Naive B cell (primary cell): ENCODE measurements at regions not wholly inside any gene's neighbourhood (a gene's known extent, or its start where the extent isn't known, plus 50 kb on each side); places are given as distances from the start of the nearest gene placed in this dataset.
A peak's percentile ranks its signal among the peaks of the same experiment; 100 is the strongest.

Source experiments
- ATAC-seq, 2 donors: fragments of 150-1000 bp; cut with Tn5 transposase; 2 replicates each; pipeline ENCODE4 v1.10.0; 2021; ENCODE audit warnings: low read depth in 2 of 2, mild to moderate bottlenecking in 2 of 2, moderate library complexity in 2 of 2
- DNase-seq: peaks from one replicate; pipeline ENCODE4 v3.0.0; 2022
- H3K27ac Mint-ChIP-seq, 6 donors: one replicate each; pipeline ENCODE4 v1.8.0; 2020 to 2022; ENCODE audit warnings: mild to moderate bottlenecking in 6 of 6, mixed read lengths in 6 of 6, moderate library complexity in 5 of 6, inconsistent platforms in 2 of 6
- H3K27me3 Mint-ChIP-seq, 3 donors: one replicate each; pipeline ENCODE4 v1.8.0; 2021 to 2022; ENCODE audit warnings: mixed read lengths in 3 of 3, mild to moderate bottlenecking in 1 of 3
- H3K36me3 Mint-ChIP-seq, 2 donors: one replicate each; pipeline ENCODE4 v1.8.0; 2020 to 2022; ENCODE audit warnings: mixed read lengths in 2 of 2, inconsistent platforms in 1 of 2, mild to moderate bottlenecking in 1 of 2
- H3K4me1 Mint-ChIP-seq, 3 donors: one replicate each; pipeline ENCODE4 v1.8.0; 2020 to 2022; ENCODE audit warnings: mixed read lengths in 3 of 3, inconsistent platforms in 1 of 3, mild to moderate bottlenecking in 1 of 3, moderate library complexity in 1 of 3
- H3K4me3 Mint-ChIP-seq, 8 donors: one replicate each; pipeline ENCODE4 v1.8.0; 2020 to 2022; ENCODE audit warnings: mild to moderate bottlenecking in 8 of 8, mixed read lengths in 8 of 8, moderate library complexity in 8 of 8, inconsistent platforms in 2 of 8
- H3K9me3 Mint-ChIP-seq, 7 donors: one replicate each; pipeline ENCODE4 v1.8.0; 2020 to 2022; ENCODE audit warnings: mixed read lengths in 7 of 7, mild to moderate bottlenecking in 5 of 7, inconsistent platforms in 2 of 7, moderate library complexity in 1 of 7

DNA sequence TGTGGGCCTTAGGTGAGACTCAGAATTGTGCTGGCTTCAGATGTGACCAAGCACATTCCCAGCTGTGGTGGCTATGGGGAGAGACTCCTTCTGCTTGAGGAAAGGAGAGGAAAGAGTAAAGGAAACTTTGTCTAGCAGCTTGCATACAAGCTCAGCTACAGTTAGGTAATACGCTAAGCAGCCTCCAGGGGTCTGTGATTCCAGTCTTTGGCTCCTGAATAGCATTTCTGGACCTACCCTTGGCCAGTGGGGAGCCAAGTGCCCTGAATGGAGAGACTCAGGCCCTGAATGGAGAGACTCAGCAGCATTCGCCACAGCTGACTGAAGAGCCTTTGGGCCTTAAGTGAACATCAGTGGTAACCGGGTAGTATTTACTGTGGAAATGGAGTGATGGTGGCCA is 227.4 kb upstream of the CDH7 start:
- H3K4me1 Mint-ChIP-seq, result no peaks in the 10 kb centered on the region
- H3K27ac Mint-ChIP-seq, result no peak overlapping the region
- no peaks in the 10 kb centered on the region for H3K27me3 Mint-ChIP-seq
- H3K4me3 Mint-ChIP-seq, result no peak overlapping the region
- ATAC-seq (no peak), DNase-seq (no peak)
- H3K9me3 Mint-ChIP-seq, result peaks cover 0 to 9% (median 0%) of the 10 kb centered on the region in 7 donors
- no peaks in the 10 kb centered on the region for H3K36me3 Mint-ChIP-seq

DNA sequence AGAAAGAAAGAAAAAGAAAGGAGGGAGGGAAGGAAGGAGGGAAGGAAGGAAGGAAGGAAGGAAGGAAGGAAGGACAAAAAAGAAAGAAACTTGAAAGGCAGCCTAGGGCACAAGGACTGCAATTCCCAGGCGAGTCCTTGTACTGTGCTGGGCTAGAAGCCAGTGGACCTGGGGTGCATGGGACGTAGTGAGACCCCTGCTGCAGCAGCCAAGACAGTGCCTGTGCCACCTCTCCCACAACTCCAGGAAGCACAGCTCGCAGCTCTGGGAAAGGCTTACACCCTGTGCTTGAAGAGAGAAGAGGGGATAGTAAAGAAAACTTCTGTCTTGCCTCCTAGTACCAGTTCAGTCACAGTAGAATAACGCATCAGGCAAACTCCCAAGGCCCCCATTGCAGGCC is 227.9 kb upstream of the CDH7 start:
- H3K27me3 Mint-ChIP-seq, result no peaks in the 10 kb centered on the region
- ATAC-seq, result no peak
- no peak overlapping the region for H3K27ac Mint-ChIP-seq
- no peak overlapping the region for H3K4me3 Mint-ChIP-seq
- DNase-seq, result no peak
- H3K36me3 Mint-ChIP-seq, result no peaks in the 10 kb centered on the region
- peaks cover 0 to 9% (median 0%) of the 10 kb centered on the region in 7 donors for H3K9me3 Mint-ChIP-seq
- H3K4me1 Mint-ChIP-seq, result no peaks in the 10 kb centered on the region

- peaks cover 0 to 4% (median 0%) of the 10 kb centered on the region in 7 donors for H3K9me3 Mint-ChIP-seq
- H3K27ac Mint-ChIP-seq, result no peak overlapping the region
- no peaks in the 10 kb centered on the region for H3K36me3 Mint-ChIP-seq
- DNase-seq (no peak), ATAC-seq (no peak)
- H3K4me3 Mint-ChIP-seq, result no peak overlapping the region
- no peaks in the 10 kb centered on the region for H3K27me3 Mint-ChIP-seq
- no peaks in the 10 kb centered on the region for H3K4me1 Mint-ChIP-seq
Observed at GRCh38 chr18:65516209-65516608, 234.6 kb upstream of the CDH7 start.

DNA sequence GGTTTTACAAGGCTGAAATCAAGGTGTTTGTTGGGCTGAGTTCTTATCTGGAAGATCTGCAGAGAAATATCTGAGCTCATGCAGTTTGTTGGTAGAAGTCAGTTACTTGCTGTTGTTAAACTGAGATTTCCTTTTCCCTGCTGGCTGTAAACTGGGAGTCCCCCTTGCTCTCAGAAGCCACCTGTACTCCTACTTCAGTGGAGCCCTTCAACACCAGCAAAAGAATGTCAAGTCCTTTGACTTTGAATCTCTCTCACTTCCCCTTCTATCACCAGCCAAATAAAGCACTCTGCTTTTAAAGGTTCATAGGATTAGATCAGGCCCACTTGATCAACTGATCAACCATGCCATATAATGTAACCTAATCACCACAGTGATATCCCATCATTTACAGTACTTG is 252.2 kb upstream of the CDH7 start:
- H3K4me3 Mint-ChIP-seq, result no peak overlapping the region
- H3K36me3 Mint-ChIP-seq, result no peaks in the 10 kb centered on the region
- H3K4me1 Mint-ChIP-seq, result no peaks in the 10 kb centered on the region
- ATAC-seq, result no peak
- no peaks in the 10 kb centered on the region for H3K27me3 Mint-ChIP-seq
- no peaks in the 10 kb centered on the region for H3K9me3 Mint-ChIP-seq
- H3K27ac Mint-ChIP-seq, result no peak overlapping the region
- DNase-seq, result no peak

DNA sequence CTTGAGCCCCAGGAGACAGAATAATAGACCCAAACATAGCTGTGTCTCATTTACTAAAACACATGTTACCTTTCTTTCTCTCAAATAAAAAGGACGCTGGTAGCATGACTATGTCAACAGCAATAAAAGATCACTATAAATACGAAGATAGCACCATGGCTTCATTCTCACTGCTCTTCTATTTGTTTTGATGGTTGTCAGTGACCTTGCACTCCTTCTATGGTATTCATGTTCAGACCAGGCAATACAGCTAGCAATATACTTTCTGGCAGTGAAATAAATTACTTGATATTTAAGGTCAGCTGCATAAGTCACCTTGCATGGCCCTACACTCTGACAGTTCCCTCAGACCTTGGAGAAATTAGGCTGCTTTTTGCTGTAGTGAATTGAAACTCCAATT is 263.2 kb upstream of the CDH7 start:
- no peak for DNase-seq
- H3K9me3 Mint-ChIP-seq, result peaks cover 0 to 2% (median 0%) of the 10 kb centered on the region in 7 donors
- no peak overlapping the region for H3K27ac Mint-ChIP-seq
- H3K36me3 Mint-ChIP-seq, result no peaks in the 10 kb centered on the region
- no peak for ATAC-seq
- H3K27me3 Mint-ChIP-seq, result no peaks in the 10 kb centered on the region
- H3K4me3 Mint-ChIP-seq, result no peak overlapping the region
- H3K4me1 Mint-ChIP-seq, result no peaks in the 10 kb centered on the region

DNA sequence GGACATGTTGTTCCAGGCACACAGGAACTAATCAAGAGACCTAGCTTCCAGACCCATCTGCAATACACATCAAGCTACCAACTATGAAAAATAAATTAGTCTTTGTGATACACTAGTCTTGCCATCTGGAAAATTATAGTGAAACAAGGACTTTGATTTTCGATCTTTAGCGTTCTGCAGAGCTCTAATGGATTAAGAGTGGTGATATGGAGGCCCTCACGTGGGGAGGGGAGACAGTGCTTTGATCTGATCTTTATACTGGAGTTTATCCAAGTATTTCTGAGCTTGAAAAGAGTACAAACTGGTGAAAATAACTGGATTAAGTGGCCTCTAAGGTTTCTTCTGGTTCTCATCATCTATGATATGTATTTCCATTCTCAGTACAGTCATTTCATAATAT is 273.4 kb upstream of the CDH7 start:
- Mint-ChIP-seq H3K36me3 (no peaks in the 10 kb centered on the region), H3K4me1 (no peaks in the 10 kb centered on the region)
- ATAC-seq, result no peak

GRCh38 chr18:65468881-65469280 is 281.9 kb upstream of the CDH7 start:
- Mint-ChIP-seq H3K27me3 (no peaks in the 10 kb centered on the region), H3K9me3 (peaks cover 0 to 6% (median 0%) of the 10 kb centered on the region in 7 donors), H3K4me1 (no peaks in the 10 kb centered on the region), H3K36me3 (no peaks in the 10 kb centered on the region), H3K27ac (no peak overlapping the region), H3K4me3 (no peak overlapping the region)
- no peak for DNase-seq
- no peak for ATAC-seq

More for the DNA sequence above, 273.4 kb upstream of the CDH7 start:
- Mint-ChIP-seq H3K27ac (no peak overlapping the region), H3K9me3 (peaks cover 0 to 8% (median 0%) of the 10 kb centered on the region in 7 donors), H3K4me3 (no peak overlapping the region), H3K27me3 (no peaks in the 10 kb centered on the region)
- no peak for DNase-seq

DNA sequence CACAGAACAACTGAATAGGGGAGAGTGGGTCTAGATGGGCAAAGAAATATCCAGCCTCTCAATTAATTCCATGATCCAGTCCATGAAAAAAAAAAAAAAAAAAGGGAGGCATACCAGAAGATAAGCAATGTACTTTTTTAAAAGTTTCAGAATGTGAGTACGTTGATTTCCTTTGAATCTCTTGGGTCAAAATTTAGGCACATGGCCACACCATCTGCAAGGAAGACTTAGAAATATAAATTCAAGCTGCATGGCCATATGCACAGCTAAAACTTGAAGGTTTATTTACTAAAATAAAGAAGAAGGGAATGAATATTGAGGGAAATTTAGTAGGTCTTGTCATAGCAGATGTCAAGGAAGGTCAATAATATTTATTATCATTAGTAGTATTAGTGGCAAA is 286.5 kb upstream of the CDH7 start:
- ATAC-seq (no peak), DNase-seq (no peak)
- no peaks in the 10 kb centered on the region for H3K36me3 Mint-ChIP-seq
- no peak overlapping the region for H3K27ac Mint-ChIP-seq
- no peaks in the 10 kb centered on the region for H3K4me1 Mint-ChIP-seq
- H3K9me3 Mint-ChIP-seq, result peaks cover 0 to 9% (median 2%) of the 10 kb centered on the region in 7 donors
- no peaks in the 10 kb centered on the region for H3K27me3 Mint-ChIP-seq
- no peak overlapping the region for H3K4me3 Mint-ChIP-seq

DNA sequence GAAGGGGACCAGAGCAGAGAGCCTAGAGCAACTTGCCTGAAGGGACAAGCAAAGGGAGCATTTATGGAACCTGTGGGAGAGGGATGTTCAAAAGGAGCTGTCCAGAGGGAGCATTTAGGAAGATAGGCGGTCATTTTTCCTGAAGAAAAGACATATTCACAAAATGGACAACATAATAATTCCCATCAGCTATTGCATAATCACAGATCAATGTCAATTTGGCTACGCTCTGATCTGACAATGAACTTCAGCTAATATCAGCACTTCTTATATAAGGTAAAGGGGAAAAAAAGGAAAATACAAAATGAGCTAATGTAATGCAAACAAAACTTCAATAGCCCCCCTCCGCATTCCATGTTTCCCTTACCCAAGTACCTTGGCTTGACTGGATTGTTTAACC is 291.1 kb upstream of the CDH7 start:
- no peaks in the 10 kb centered on the region for H3K27me3 Mint-ChIP-seq
- H3K4me3 Mint-ChIP-seq, result no peak overlapping the region
- H3K4me1 Mint-ChIP-seq, result no peaks in the 10 kb centered on the region
- ATAC-seq (no peak), DNase-seq (no peak)
- H3K27ac Mint-ChIP-seq, result no peak overlapping the region
- H3K9me3 Mint-ChIP-seq, result peaks cover 0 to 6% (median 2%) of the 10 kb centered on the region in 7 donors
- H3K36me3 Mint-ChIP-seq, result no peaks in the 10 kb centered on the region

DNA sequence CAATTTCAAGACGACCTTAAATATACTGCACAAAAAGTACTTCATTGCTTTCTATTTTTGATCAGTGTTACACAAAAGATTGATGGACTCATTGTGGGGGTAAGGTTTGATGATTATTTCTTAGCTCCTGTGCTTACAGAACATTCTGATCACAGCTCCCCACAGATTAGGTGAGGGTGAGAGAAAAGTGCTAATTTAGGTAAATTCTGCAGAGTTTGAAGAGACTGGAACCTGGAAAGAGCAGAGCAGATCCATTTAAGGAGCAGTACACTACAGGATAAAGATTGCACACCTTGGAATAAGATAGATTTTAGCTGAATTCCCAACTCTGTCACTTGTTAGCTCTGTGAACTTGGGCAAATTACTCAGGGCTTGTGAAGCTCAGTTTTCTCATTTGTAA is 291.9 kb upstream of the CDH7 start:
- H3K27me3 Mint-ChIP-seq, result no peaks in the 10 kb centered on the region
- no peaks in the 10 kb centered on the region for H3K4me1 Mint-ChIP-seq
- DNase-seq (no peak), ATAC-seq (no peak)
- H3K36me3 Mint-ChIP-seq, result no peaks in the 10 kb centered on the region
- no peak overlapping the region for H3K27ac Mint-ChIP-seq
- peaks cover 0 to 6% (median 2%) of the 10 kb centered on the region in 7 donors for H3K9me3 Mint-ChIP-seq
- H3K4me3 Mint-ChIP-seq, result no peak overlapping the region

- H3K4me1 Mint-ChIP-seq, result no peaks in the 10 kb centered on the region
- H3K27me3 Mint-ChIP-seq, result no peaks in the 10 kb centered on the region
- peaks cover 0 to 3% (median 0%) of the 10 kb centered on the region in 7 donors for H3K9me3 Mint-ChIP-seq
- no peak for DNase-seq
- H3K27ac Mint-ChIP-seq, result no peak overlapping the region
- no peak for ATAC-seq
- no peaks in the 10 kb centered on the region for H3K36me3 Mint-ChIP-seq
- no peak overlapping the region for H3K4me3 Mint-ChIP-seq
Observed at GRCh38 chr18:65439188-65439587, 311.6 kb upstream of the CDH7 start.

DNA sequence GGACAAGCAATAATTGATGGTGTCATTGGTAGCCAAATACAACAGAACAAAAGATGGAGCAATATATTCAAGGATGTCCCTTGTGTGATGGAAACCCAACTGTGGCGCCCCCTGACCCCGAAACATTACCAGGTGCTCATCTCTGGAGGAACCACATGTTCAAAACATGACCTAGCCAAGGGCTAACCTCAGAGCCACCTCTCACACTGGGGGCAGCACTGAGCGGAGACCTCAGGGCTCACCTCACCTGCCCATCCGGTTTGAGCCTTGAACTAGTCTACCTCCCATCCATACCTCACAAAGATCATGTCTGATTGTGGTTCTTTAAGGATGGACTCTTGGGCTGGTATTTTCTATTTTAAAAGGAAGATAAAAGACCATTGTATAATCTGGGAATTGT is 314.4 kb upstream of the CDH7 start:
- Mint-ChIP-seq H3K27ac (no peak overlapping the region), H3K36me3 (no peaks in the 10 kb centered on the region), H3K9me3 (peaks cover 0 to 3% (median 0%) of the 10 kb centered on the region in 7 donors), H3K4me1 (no peaks in the 10 kb centered on the region), H3K4me3 (no peak overlapping the region), H3K27me3 (no peaks in the 10 kb centered on the region)
- DNase-seq, result no peak
- ATAC-seq, result no peak

- Mint-ChIP-seq H3K9me3 (peaks cover 0 to 3% (median 0%) of the 10 kb centered on the region in 7 donors), H3K4me3 (peak overlapping the region in 1 of 8 donors; percentile 48), H3K36me3 (no peaks in the 10 kb centered on the region), H3K27ac (peak overlapping the region in 1 of 6 donors; percentile 58), H3K4me1 (no peaks in the 10 kb centered on the region), H3K27me3 (no peaks in the 10 kb centered on the region)
- DNase-seq (no peak), ATAC-seq (no peak)
Observed at GRCh38 chr18:65435534-65435933, 315.3 kb upstream of the CDH7 start.

GRCh38 chr18:65429601-65430000 is 321.2 kb upstream of the CDH7 start:
- Mint-ChIP-seq H3K27ac (no peak overlapping the region), H3K36me3 (no peaks in the 10 kb centered on the region), H3K4me3 (no peak overlapping the region), H3K27me3 (no peaks in the 10 kb centered on the region), H3K4me1 (no peaks in the 10 kb centered on the region), H3K9me3 (peaks cover 0 to 3% (median 0%) of the 10 kb centered on the region in 7 donors)
- DNase-seq (no peak), ATAC-seq (no peak)

DNA sequence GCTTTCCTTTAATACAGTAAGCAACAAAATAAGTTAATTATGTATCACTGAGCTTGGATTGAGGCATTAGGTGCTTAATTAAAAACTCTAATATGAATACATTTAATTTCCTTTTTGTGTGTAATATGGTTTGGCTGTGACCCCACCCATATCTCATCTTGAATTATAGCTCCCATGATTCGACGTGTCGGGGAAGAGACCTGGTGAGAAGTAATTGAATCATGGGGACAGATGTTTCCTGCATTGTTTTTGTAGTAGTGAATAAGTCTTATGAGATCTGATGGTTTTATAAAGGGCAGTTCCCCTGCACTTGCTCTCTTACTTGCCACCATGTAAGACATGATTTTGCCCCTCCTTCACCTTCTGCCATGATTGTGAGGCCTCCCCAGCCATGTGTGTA is 325.4 kb upstream of the CDH7 start:
- Mint-ChIP-seq H3K27me3 (no peaks in the 10 kb centered on the region), H3K27ac (no peak overlapping the region), H3K4me3 (no peak overlapping the region), H3K4me1 (no peaks in the 10 kb centered on the region), H3K36me3 (no peaks in the 10 kb centered on the region), H3K9me3 (peaks cover 0 to 3% (median 1%) of the 10 kb centered on the region in 7 donors)
- no peak for DNase-seq
- no peak for ATAC-seq
